Fibroblast of skin of abdomen (primary cell): ENCODE measurements at regions not wholly inside any gene's neighbourhood (a gene's known extent, or its start where the extent isn't known, plus 50 kb on each side); places are given as distances from the start of the nearest gene placed in this dataset.
"Not testable (repeated sequence)": the region's sequence is repeated elsewhere in the genome, so short reads cannot be mapped to it uniquely, and the experiment has no call there.

Experiments used
- DNase-seq: peaks from one replicate; pipeline ENCODE4 v3.0.0-alpha.2; 2013

- no peak for DNase-seq
These were observed 121.6 kb downstream of the CASP12 start for GRCh38 chr11:104776501-104777170.

- no peak for DNase-seq
These were observed 123.7 kb downstream of the CASP12 start for GRCh38 chr11:104774578-104774977.

DNA sequence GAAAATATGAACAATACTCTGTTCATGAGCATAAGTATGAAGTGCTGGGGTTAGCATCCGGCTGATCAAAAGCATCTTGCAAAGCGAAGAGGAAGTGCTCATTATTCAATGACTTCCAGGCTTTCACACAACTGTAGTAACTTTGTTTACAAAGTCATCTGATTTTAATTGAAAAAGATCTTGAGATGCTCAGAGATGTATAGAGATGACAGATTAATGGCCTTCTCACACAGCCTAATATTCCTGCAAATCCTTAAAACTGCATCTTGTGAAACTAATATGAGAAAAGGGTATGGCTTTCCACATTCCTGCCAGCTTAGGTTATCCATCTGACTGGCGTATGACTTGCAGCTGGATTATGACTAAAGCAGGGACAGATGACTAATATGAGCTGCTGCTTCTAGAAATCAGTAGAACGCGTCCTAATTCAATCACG is 125.4 kb downstream of the CASP12 start:
- DNase-seq = peak; percentile 96

- peak; percentile 6 for DNase-seq
These were observed 126.5 kb downstream of the CASP12 start for GRCh38 chr11:104771763-104772162.

DNA sequence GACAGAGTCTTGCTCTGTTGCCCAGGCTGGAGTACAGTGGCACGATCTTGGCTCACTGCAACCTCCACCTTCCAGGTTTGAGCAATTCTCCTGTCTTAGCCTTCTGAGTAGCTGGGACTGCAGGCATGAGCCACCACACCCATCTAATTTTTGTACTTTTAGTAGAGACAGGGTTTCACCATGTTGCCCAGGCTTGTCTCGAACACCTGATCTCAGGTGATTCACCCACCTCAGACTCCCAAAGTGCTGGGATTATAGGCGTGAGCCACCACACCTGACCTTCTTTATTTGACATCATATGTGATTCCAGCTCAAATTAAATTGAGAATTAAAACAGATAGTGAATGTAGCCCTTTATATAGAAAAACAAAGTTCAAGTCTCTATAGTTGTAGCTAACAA is 127.2 kb downstream of the CASP12 start:
- not testable (repeated sequence) for DNase-seq

DNA sequence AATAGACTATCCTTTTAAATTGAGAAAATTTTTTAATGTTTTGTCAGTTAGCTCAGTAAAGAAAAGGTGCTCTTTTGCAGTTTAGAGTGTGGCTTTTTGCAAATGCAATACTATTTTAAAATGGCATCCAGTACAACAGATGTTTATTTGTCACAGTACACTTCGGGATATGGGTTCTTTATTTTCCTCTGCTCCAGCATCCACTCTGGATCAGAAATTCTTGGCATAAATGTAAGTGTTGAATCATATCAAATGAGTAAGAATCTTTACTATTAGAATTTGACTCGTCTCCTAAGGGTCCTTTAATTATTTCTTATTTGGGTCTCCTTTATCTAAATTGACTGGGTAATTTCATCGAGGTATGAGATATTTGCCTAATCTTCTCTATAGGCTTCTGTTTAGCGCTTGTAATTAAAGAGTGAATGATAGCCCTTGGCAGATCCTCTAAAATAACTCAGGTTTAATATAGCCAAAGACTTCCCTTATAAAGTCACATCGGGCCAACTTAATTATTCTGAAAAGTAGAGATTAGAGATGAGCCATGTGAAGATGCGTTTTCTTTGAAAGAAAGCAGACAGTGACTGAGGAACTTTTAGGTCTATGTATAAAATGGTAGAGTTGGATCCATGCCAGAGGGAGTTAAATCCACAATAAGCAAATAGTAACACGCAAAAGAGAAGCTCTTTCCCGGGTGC is 132.7 kb downstream of the CASP12 start:
- peak; percentile 3 for DNase-seq

DNA sequence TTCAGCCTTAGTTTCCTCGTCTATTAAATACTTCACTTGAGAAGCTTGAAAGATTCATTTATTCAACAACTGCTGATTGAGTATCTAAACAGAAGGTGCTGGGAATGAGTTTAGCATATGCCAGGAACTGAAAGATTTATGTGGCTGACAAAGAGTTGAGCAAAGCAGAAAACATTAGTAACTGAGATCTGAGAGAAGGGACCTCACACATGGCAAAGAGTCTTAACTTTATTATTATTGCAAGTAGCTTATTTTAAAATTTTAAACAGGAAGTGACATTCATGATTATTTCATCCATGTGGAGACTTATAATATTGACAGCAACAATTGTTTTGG is 133.6 kb downstream of the CASP12 start:
- peak; percentile 24 for DNase-seq

DNA sequence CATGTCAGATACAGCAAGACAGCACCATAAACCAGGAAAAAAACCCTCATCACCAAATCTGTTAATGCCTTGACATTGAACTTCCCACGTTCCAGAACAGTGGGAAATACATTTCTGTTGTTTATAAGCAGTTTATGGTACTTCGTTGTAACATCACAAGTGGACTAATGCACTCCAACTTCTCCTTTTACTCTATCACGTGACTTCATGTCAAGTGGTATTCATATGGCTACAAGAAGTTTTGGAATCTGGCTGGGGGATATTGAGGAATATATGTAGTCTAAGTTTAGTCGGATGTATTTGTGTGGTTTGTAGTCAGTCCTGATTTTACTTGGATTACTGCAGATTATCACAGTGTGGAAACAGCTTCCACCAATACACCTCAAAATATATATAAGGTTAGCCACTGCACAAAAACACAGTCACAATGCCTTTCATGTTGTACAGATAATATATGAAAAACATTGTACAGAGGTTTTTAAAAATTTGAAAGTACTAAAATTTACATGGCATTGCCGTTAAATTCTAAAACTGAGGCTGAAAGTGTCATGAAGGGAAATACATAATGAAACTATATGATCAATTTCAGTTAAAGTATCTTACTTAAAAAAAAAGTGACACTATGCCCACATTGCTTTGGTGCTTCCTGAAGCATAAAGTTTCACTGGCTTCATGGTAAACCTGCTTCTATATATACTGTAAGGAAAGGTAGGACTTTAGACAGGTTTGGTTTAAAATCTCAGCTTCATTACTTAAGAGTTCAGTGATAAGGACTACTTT is 134.1 kb downstream of the CASP12 start:
- no peak for DNase-seq

DNA sequence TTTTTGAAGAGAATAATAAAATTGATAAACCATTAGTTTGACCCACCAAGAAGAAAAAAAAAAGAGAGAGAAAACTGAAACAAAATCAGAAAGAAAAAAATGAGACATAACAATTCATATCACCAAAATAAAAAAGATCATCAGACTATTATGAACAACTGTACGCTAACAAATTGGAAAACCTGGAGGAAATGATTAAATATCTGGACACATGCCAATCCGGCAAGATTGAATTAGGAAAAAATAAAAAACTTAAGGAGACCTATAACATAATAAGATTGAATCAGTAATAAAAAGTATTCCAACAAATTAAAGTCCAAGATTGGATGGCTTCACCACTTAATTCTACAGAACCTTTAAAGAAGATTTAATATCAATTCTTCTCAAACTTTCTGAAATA is 136.7 kb downstream of the CASP12 start:
- no peak for DNase-seq

- DNase-seq = no peak
These were observed 138.8 kb downstream of the CASP12 start for GRCh38 chr11:104759464-104759863.

GRCh38 chr11:104738918-104739317 is 159.3 kb downstream of the CASP12 start:
- DNase-seq = no peak

DNA sequence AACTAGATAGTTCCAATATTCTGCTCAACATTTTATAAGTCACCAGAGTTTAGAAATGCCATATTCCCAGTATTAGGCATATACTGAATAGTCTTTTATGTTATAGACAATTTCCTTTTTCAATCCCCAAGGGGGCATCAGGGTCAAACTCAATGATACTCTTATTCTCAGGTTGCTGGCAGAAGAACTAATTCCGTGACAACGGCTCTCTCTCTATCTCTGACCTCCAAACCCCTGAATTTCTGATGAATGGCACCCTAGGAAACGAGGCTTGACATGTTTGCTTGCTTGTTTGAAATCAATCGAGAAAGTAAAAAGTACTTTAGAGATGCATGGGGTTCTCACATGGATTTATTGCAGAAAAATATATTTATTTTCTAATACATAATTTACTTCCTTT is 160.1 kb downstream of the CASP12 start:
- DNase-seq = no peak

- no peak for DNase-seq
These were observed 161.8 kb downstream of the CASP12 start for GRCh38 chr11:104736502-104736901.

GRCh38 chr11:104734998-104735397 is 163.3 kb downstream of the CASP12 start:
- no peak for DNase-seq

DNA sequence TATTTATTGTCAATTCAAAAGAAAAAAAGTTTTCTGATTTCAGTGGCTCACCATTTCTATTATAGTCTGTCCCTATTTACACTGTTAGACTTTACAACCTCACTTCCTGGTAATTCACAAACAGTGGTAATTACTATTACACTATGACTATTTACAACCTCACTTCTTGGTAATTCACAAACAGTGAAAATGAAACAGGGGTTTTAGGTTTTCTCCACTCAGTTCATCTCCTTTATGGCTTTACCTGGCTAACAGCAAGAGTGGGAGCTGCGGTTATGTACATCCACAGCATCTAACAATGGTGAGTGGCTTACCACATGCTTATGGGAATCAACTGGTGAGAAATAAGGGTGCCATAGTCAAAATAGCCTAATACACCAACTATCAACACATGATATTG is 166.4 kb downstream of the CASP12 start:
- DNase-seq = no peak

- DNase-seq = no peak
These were observed 169.3 kb downstream of the CASP12 start for GRCh38 chr11:104728927-104729326.

DNA sequence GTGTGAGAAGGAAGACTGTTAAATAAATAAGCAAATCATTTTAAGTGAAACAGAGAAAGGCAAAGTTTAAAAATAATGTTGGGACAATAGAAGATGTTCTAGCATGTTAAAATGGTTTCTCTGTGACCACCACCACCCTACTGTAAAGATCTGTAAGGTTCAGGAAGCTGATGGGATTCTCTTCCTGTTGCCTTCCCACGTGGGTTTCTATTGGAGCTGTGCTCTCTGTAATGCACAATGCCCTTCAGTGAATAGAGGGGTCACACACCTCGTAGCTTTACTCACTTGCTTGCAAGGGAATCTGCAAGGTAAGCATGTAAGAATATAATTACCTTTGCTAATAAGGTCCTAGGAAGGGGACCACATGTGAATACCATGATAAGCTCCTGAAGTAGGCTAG is 170.5 kb downstream of the CASP12 start:
- no peak for DNase-seq

DNA sequence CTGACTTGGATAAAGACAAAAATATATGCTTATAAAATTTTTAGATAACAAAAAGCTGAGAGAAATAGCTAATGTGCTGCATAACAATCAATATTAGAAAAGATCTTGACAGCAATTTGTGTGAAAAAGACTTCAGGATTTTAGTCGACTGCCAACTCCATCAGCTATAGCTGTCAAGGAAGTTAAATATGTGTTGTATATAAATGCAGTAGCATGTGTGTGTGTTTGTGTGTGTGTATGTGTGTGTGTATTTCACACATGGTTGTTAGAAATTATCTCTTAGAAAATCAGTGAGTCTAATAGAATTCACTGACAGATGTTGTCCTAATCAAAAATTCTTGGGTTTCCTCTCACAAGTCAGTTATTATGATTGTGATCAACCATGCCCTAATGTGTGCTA is 171.2 kb downstream of the CASP12 start:
- no peak for DNase-seq

DNA sequence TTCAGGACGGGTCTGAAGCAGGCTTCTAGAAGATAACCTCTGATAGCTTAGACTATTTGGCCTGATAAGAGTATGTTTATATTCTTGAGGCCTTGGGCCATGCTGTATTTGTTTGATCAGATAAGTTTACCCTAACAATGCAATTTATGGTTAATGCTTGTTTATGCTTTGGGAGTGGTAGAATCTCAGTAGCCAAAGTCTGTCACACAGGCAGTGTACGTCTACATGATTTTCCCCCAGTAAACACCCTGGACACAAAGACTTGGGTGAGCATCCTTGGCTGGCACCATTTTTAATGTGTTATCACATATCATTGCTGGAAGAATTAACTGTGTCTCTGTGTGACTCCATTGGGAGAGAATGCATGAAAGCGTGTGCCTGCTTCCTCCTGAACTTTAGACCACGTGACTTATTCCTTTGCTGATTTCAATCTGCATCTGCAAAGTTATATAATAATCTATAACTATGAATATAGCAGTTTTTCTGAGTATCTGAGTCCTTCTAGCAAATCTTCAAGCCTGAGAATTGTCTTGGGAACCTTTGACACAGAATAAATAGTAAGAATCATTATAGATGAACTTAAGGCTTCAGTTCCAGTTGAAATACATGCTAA is 172.4 kb downstream of the CASP12 start:
- no peak for DNase-seq

DNA sequence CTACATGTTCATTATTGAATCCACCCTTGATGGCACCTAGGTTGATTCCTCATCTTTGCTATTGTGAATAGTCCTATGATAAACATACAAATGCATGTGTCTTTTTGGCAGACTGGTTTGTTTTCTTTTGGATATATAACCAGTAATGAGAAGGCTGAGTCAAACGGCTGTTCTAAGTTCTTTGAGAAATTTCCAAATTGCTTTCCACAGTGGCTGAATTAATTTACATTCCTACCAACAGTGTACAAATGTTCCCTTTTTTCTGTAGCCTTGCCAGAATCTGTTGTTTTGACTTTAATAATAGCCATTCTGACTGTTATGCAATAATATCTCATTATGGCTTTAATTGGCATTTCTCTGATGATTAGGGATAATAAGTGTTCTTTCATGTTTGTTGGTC is 184.9 kb downstream of the CASP12 start:
- peak; percentile 3 for DNase-seq

GRCh38 chr11:104705490-104706190 is 192.6 kb downstream of the CASP12 start:
- no peak for DNase-seq

GRCh38 chr11:104704888-104705287 is 193.4 kb downstream of the CASP12 start:
- no peak for DNase-seq
